HEK293 (cell line): ENCODE measurements at regions not wholly inside any gene's neighbourhood (a gene's known extent, or its start where the extent isn't known, plus 50 kb on each side); places are given as distances from the start of the nearest gene placed in this dataset.

ENCODE experiments used
- CTCF ChIA-PET: fragments of 350-600 bp; formaldehyde crosslinking; extraction: SDS; loops from one replicate; lab custom pipeline; 2021; ENCODE audit warnings: antibody characterized with exemption; lab: Yijun Ruan, JAX
- POLR2A ChIA-PET: fragments of 300-600 bp; formaldehyde crosslinking; extraction: SDS; loops from one replicate; lab custom pipeline; 2020; ENCODE audit warnings: antibody characterized with exemption, inconsistent platforms; lab: Yijun Ruan, JAX
- H3K27ac ChIP-seq: fragments of 200-500 bp; sonication (Bioruptor generic); 2 replicates; pipeline ENCODE4 v1.5.1; 2014; ENCODE audit warnings: low read depth, low read length, control low read depth, inconsistent platforms; ENCODE audit errors: extremely low read depth
- H3K36me3 ChIP-seq, 2 experiments: fragments of 200-500 bp in 1 of 2; sonication (Bioruptor generic) in 1 of 2; 1 replicate in 1 of 2; 2 replicates in 1 of 2; pipeline ENCODE4 v1.5.1; 2014 to 2017; ENCODE audit warnings: inconsistent platforms in 2 of 2, low read length in 2 of 2; ENCODE audit not compliant: control insufficient read depth in 2 of 2, insufficient read depth in 1 of 2
- H3K4me1 ChIP-seq: fragments of 200-500 bp; sonication (Bioruptor generic); 2 replicates; pipeline ENCODE4 v1.5.1; 2014; ENCODE audit warnings: mild to moderate bottlenecking, low read length, inconsistent platforms; ENCODE audit not compliant: control insufficient read depth, insufficient read depth
- H3K4me3 ChIP-seq: 2 replicates; pipeline ENCODE4 v1.5.1; 2011; ENCODE audit warnings: low read depth, mild to moderate bottlenecking, control low read depth, low read length, moderate library complexity
- H3K9me3 ChIP-seq: fragments of 200-500 bp; sonication (Bioruptor generic); 2 replicates; pipeline ENCODE4 v1.5.1; 2014; ENCODE audit warnings: low read depth, low read length, inconsistent platforms; ENCODE audit not compliant: control insufficient read depth, insufficient read depth
- SETDB1 ChIP-seq: IDR thresholded peaks from one replicate; pipeline ENCODE4 v1.6.1; 2017; ENCODE audit warnings: mild to moderate bottlenecking, low read length, moderate library complexity, mixed read lengths; ENCODE audit not compliant: insufficient read length
- ZBTB1 ChIP-seq: fragments of 450-650 bp; formaldehyde crosslinking; IDR thresholded peaks from 2 replicates; pipeline ENCODE4 v1.5.1; 2016; ENCODE audit warnings: missing biosample characterization, missing genetic modification characterization
- ZFHX2 ChIP-seq: fragments of 450-650 bp; formaldehyde crosslinking; conservative IDR thresholded peaks from 2 replicates; pipeline ENCODE4 v1.5.1; 2016; ENCODE audit warnings: missing biosample characterization, missing genetic modification characterization
- ZIC2 ChIP-seq: fragments of 450-650 bp; formaldehyde crosslinking; IDR thresholded peaks from 2 replicates; pipeline ENCODE4 v1.5.1; 2016; ENCODE audit warnings: missing biosample characterization, missing genetic modification characterization
- ZNF133 ChIP-seq: fragments of 450-650 bp; formaldehyde crosslinking; IDR thresholded peaks from 2 replicates; pipeline ENCODE4 v1.5.1; 2016; ENCODE audit warnings: missing biosample characterization, missing genetic modification characterization
- ZNF146 ChIP-seq: fragments of 450-650 bp; formaldehyde crosslinking; IDR thresholded peaks from 2 replicates; pipeline ENCODE4 v1.5.1; 2016; ENCODE audit warnings: missing biosample characterization, missing genetic modification characterization
- ZNF19 ChIP-seq: fragments of 450-650 bp; formaldehyde crosslinking; IDR thresholded peaks from 2 replicates; pipeline ENCODE4; 2016; ENCODE audit warnings: missing biosample characterization, missing genetic modification characterization, low read depth
- ZNF2 ChIP-seq: fragments of 450-650 bp; formaldehyde crosslinking; IDR thresholded peaks from 2 replicates; pipeline ENCODE4 v1.5.1; 2016; ENCODE audit warnings: missing biosample characterization, missing genetic modification characterization
- ZNF211 ChIP-seq: fragments of 450-650 bp; formaldehyde crosslinking; IDR thresholded peaks from 2 replicates; pipeline ENCODE4 v1.5.1; 2016; ENCODE audit warnings: low read depth, missing biosample characterization, missing genetic modification characterization
- ZNF221 ChIP-seq: fragments of 450-650 bp; formaldehyde crosslinking; IDR thresholded peaks from 2 replicates; pipeline ENCODE4 v1.5.1; 2017; ENCODE audit warnings: missing biosample characterization, missing genetic modification characterization, borderline replicate concordance
- ZNF266 ChIP-seq: fragments of 450-650 bp; formaldehyde crosslinking; IDR thresholded peaks from 2 replicates; pipeline ENCODE4 v1.5.1; 2016; ENCODE audit warnings: missing biosample characterization, missing genetic modification characterization, low read depth
- ZNF280C ChIP-seq: fragments of 450-650 bp; formaldehyde crosslinking; IDR thresholded peaks from 2 replicates; pipeline ENCODE4 v1.5.1; 2016; ENCODE audit warnings: missing biosample characterization, missing genetic modification characterization
- ZNF302 ChIP-seq: fragments of 450-650 bp; formaldehyde crosslinking; IDR thresholded peaks from 2 replicates; pipeline ENCODE4 v1.5.1; 2016; ENCODE audit warnings: missing biosample characterization, missing genetic modification characterization, low read depth
- ZNF341 ChIP-seq: fragments of 450-650 bp; formaldehyde crosslinking; IDR thresholded peaks from 2 replicates; pipeline ENCODE4; 2016; ENCODE audit warnings: low read depth, missing biosample characterization, missing genetic modification characterization
- ZNF488 ChIP-seq: fragments of 450-650 bp; formaldehyde crosslinking; IDR thresholded peaks from 2 replicates; pipeline ENCODE4 v1.5.1; 2016; ENCODE audit warnings: missing biosample characterization, missing genetic modification characterization
- ZNF555 ChIP-seq: fragments of 450-650 bp; formaldehyde crosslinking; conservative IDR thresholded peaks from 2 replicates; pipeline ENCODE4 v1.5.1; 2017; ENCODE audit warnings: missing biosample characterization, mild to moderate bottlenecking, missing genetic modification characterization, inconsistent platforms
- ZNF558 ChIP-seq: fragments of 450-650 bp; formaldehyde crosslinking; IDR thresholded peaks from 2 replicates; pipeline ENCODE4 v1.5.1; 2016; ENCODE audit warnings: missing biosample characterization, missing genetic modification characterization
- ZNF561 ChIP-seq: fragments of 450-650 bp; IDR thresholded peaks from 2 replicates; pipeline ENCODE4 v1.5.1; 2018; ENCODE audit warnings: missing biosample characterization, missing genetic modification characterization, borderline replicate concordance
- ZNF626 ChIP-seq: fragments of 450-650 bp; sonication (Bioruptor Pico); formaldehyde crosslinking; IDR thresholded peaks from 2 replicates; pipeline ENCODE4 v1.5.1; 2018; ENCODE audit warnings: missing biosample characterization, missing genetic modification characterization, inconsistent platforms
- ZNF707 ChIP-seq: fragments of 450-650 bp; formaldehyde crosslinking; IDR thresholded peaks from 2 replicates; pipeline ENCODE4 v1.5.1; 2016; ENCODE audit warnings: missing biosample characterization, missing genetic modification characterization
- ZNF768 ChIP-seq: fragments of 450-650 bp; formaldehyde crosslinking; IDR thresholded peaks from 2 replicates; pipeline ENCODE4 v1.5.1; 2018; ENCODE audit warnings: missing biosample characterization, mild to moderate bottlenecking, missing genetic modification characterization
- ZNF837 ChIP-seq: fragments of 450-650 bp; formaldehyde crosslinking; IDR thresholded peaks from 2 replicates; pipeline ENCODE4 v1.5.1; 2016; ENCODE audit warnings: missing biosample characterization, missing genetic modification characterization
- ZSCAN23 ChIP-seq: fragments of 450-650 bp; formaldehyde crosslinking; IDR thresholded peaks from 2 replicates; pipeline ENCODE4 v1.5.1; 2016; ENCODE audit warnings: missing biosample characterization, missing genetic modification characterization
- TF ChIP-seq, protein P1 (sequence below): fragments of 450-650 bp; formaldehyde crosslinking; IDR thresholded peaks from 2 replicates; pipeline ENCODE4 v1.5.1; 2016; ENCODE audit warnings: missing biosample characterization, missing genetic modification characterization

DNA sequence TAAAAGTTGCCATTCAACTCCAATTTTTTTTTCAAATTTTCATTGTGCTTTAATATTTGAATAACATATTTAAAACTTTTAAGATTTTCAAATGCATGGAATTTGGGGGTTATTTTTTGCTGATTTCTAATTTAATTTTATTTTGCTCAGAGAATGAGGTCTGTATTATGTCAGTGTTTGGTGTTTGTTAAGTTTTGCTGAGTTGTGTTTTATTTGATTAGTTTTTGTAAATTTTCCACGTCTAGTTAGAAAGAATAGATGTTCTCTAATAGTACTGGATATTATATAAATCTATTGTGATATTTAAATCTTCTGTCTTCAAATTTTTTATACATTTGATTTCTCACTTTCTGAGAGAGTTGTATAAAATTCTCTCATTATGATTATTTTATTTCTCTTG, 145.9 kb downstream of the MACIR start (continued):
- TF ChIP-seq ZNF2 (tag by site-specific recombination) (no peak), ZNF626 (tag by site-specific recombination) (no peak), ZNF558 (no peak), ZNF19 (tag by site-specific recombination) (no peak), ZNF837 (no peak), ZIC2 (no peak), ZNF561 (no peak), ZNF555 (tag by site-specific recombination) (no peak)
- TF ChIP-seq, protein P1, sequence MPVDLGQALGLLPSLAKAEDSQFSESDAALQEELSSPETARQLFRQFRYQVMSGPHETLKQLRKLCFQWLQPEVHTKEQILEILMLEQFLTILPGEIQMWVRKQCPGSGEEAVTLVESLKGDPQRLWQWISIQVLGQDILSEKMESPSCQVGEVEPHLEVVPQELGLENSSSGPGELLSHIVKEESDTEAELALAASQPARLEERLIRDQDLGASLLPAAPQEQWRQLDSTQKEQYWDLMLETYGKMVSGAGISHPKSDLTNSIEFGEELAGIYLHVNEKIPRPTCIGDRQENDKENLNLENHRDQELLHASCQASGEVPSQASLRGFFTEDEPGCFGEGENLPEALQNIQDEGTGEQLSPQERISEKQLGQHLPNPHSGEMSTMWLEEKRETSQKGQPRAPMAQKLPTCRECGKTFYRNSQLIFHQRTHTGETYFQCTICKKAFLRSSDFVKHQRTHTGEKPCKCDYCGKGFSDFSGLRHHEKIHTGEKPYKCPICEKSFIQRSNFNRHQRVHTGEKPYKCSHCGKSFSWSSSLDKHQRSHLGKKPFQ (tag by site-specific recombination), result no peak

DNA sequence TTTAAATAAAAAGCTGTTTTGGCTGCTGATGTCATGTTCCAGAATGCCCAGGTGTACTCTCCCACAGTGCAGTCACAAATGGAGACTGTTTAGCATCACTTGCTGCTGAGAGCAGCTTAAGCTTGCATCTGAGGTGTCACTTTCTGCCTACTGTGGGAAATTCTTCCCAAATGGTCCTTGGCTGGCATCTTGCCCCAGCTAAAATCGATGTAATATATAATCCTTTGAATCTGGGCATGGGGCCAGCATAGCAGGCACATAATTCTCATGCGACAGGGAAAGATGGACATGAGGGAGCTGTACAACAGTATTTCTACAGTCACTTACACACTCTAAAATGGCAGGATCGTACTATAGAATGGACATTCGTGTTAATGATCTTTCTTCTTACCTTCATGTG, 144.3 kb downstream of the MACIR start:
- POLR2A ChIA-PET, result no interaction called here
- no peaks in the 10 kb centered on the region for H3K36me3 ChIP-seq
- TF ChIP-seq ZNF341 (tag by site-specific recombination) (no peak), ZNF266 (no peak), ZNF280C (tag by site-specific recombination) (no peak), ZNF211 (tag by site-specific recombination) (no peak), ZNF768 (no peak), ZBTB1 (tag by site-specific recombination) (no peak), ZNF488 (tag by site-specific recombination) (no peak), ZNF707 (tag by site-specific recombination) (no peak), SETDB1 (no peak), ZNF302 (tag by site-specific recombination) (no peak), ZNF146 (no peak), ZNF221 (no peak), ZFHX2 (no peak), ZNF133 (tag by site-specific recombination) (no peak), ZSCAN23 (tag by site-specific recombination) (no peak)
- TF ChIP-seq, all 188 proteins: peak for 0
- CTCF ChIA-PET, result interaction anchor here (1.0 kb wide), 1 partner anchor 73 kb away, joined by 3 read pairs; no protein-coding TSS in a partner anchor
- Histone ChIP-seq H3K27ac (no peak overlapping the region), H3K9me3 (no peaks in the 10 kb centered on the region), H3K4me3 (no peak overlapping the region), H3K4me1 (no peaks in the 10 kb centered on the region)
